Left cardiac atrium (tissue), 4 donors: ENCODE measurements at regions not wholly inside any gene's neighbourhood (a gene's known extent, or its start where the extent isn't known, plus 50 kb on each side); places are given as distances from the start of the nearest gene placed in this dataset.

Experiments used
- ATAC-seq, 2 donors: fragments of 200-7000 bp; cut with Tn5 transposase; one replicate each; pipeline ENCODE4 v1.9.1; 2020; ENCODE audit warnings: mild to moderate bottlenecking in 2 of 2, moderate library complexity in 2 of 2
- DNase-seq: peaks from one replicate; pipeline ENCODE4 v3.0.0-alpha.2; 2020
- intact Hi-C, 2 donors: fragments of 100-400 bp; cut with DNase I; formaldehyde crosslinking; loops; one replicate each; pipeline versions ENCODE4 v1.14.1 to v1.15.1; 2022 to 2023
- donor health status: DM: no; HTN: yes; CAD: no.
- donor health status: DM: no; HTN: yes; CAD: no; lungs with severe emphysema.
- donor health status: DM: yes; HTN: yes; CAD: no.
- donor health status: Dilated cardiomyopathy.

GRCh38 chr2:139383532-139383931 lies 603.3 kb upstream of the NXPH2 start:
- ATAC-seq: no peak
- intact Hi-C loops: no loop called here

GRCh38 chr2:139380051-139380450 lies 599.9 kb upstream of the NXPH2 start:
- no peak for DNase-seq
- intact Hi-C loops: no loop called here
- no peak for ATAC-seq

More at GRCh38 chr2:139383532-139383931, 603.3 kb upstream of the NXPH2 start:
- DNase-seq: no peak

- ATAC-seq (no peak), DNase-seq (no peak)
- intact Hi-C loops: no loop called here
These were observed 598.2 kb upstream of the NXPH2 start for GRCh38 chr2:139378373-139378772.

GRCh38 chr2:139374296-139374850 lies 594.2 kb upstream of the NXPH2 start:
- DNase-seq (no peak), ATAC-seq (no peak)
- intact Hi-C loops: no loop called here

GRCh38 chr2:139369423-139370409 lies 589.5 kb upstream of the NXPH2 start:
- intact Hi-C loops: no loop called here
- ATAC-seq (no peak), DNase-seq (no peak)

DNA sequence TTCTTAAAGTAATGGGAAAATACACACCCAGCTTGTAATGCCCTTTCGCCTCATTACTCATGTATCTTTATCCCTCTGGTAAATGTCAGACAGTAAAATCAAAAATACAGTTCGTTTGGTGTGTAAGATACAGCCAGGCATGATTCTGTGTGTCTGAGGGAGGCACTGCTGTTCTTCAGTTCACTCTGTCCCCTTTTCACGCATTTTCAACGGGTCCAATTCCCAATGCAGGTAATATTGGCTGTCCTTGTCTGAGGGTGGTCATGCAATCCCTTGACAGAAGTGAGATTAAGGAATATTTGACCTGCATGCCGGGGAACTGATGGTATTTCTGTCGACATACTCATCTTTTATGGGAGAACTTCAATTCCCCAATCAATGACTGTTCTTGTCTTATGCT lies 587.2 kb upstream of the NXPH2 start:
- intact Hi-C loops: no loop called here
- ATAC-seq: no peak
- no peak for DNase-seq

- no peak for ATAC-seq
- intact Hi-C loops: no loop called here
- DNase-seq: no peak
These were observed 586.5 kb upstream of the NXPH2 start for GRCh38 chr2:139366681-139367080.

DNA sequence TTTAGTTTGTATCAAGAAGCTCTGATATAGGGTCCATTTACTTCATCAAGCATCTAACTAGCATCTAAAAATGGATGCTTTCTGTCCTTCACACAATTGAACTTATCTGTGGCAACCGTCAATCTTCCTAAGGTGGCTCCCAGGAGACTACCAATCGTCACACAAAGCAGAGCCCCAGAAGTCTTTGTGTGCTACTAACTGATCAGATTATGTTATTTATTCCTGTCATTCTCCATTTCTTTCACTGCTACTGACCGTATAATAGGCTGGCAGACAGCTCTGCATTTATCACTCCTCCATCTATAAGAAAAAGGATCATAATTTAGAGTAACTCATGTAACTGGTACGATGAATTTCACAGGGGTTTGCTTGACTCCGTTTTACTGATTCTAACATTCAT lies 585.0 kb upstream of the NXPH2 start:
- DNase-seq (no peak), ATAC-seq (no peak)
- intact Hi-C loops: no loop called here

GRCh38 chr2:139360654-139361053 lies 580.5 kb upstream of the NXPH2 start:
- intact Hi-C loops: no loop called here
- ATAC-seq (no peak), DNase-seq (no peak)

GRCh38 chr2:139359818-139360217 lies 579.6 kb upstream of the NXPH2 start:
- DNase-seq: no peak
- ATAC-seq: no peak
- intact Hi-C loops: no loop called here

- ATAC-seq (no peak), DNase-seq (no peak)
- intact Hi-C loops: no loop called here
These were observed 577.8 kb upstream of the NXPH2 start for GRCh38 chr2:139357972-139358371.

- intact Hi-C loops: no loop called here
- DNase-seq (no peak), ATAC-seq (no peak)
These were observed 574.3 kb upstream of the NXPH2 start for GRCh38 chr2:139354518-139354917.

DNA sequence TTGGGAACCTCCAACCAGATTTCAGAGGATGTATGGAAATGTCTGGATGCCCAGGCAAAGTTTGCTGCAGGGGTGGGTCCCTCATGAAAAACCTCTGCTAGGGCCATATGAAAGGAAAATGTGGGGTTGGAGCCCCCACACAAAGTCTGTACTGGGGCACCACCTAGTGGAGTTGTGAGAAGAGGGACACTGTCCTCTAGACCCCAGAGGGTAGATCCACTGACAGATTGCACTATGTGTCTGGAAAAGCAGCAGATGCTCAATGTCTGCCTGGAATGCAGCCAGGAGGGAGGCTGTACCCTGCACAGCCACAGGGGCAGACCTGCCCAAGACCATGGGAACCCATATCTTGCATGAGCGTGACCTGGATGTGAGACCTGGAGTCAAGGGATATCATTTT lies 573.7 kb upstream of the NXPH2 start:
- intact Hi-C loops: no loop called here
- no peak for DNase-seq
- ATAC-seq: no peak

DNA sequence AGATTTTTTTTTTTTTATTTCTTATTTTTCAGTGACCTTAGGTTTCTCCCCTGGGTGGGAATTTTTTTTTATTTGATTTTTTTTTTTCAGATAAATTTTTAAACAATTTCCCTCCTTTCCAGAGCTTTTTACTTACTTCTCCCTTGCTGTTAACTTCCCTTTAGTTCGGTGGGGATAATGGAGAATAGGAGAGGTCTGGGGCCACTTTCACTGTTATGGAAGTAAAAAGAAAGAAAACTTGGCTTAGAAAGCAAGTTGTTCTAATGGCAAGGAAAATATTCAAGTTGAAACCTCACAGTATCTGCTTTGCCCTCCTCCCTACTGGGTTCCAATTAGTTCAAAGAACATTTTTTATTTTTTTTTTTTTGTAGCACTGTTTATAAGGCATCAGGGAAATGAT lies 537.1 kb upstream of the NXPH2 start:
- ATAC-seq: no peak
- DNase-seq: no peak
- intact Hi-C loops: no loop called here

DNA sequence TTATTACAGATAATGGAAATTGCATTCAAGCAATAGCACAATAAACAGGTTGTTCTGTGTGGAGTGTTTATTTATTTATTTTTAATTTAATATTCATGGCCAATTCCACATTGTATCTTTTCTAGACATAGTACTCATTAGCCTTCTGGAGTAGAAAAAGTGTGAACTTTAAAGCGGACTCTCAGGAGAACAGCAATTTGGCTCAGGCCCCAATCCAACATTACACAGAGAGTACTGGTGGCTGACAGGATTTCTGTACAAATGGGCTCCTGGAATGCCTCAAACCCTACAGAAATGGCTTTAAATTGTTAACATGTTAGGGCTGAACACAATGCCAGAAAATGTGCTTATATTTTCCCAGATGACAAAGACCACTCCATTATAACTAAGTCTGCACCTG lies 533.9 kb upstream of the NXPH2 start:
- ATAC-seq (no peak), DNase-seq (no peak)
- intact Hi-C loops: no loop called here

DNA sequence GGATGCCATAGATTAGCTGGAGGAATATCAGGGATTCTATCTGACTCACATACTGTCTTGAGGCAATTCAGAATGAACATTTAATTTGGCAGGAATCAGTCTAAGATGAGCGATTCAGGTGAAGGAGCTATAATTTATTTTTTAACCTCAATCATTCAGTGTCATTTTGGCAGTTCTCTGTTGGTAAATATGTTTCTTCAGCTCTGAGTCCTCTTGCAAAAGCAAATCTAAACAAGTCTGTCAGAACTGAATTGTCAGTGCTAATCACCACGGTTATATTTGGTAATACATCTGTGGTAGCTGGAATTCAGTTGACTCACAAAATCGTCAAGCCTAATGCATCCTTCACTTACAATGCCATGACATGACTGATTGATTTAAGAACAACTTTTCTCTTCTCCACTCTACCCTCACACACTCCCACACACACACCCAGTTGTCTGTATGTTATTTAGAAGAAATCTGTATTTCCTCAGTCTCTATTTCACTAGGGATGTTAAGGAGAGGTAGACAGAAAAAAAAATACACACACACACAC lies 516.6 kb upstream of the NXPH2 start:
- intact Hi-C loops: no loop called here
- ATAC-seq: no peak
- DNase-seq: no peak

- ATAC-seq: no peak
- no peak for DNase-seq
- intact Hi-C loops: no loop called here
These were observed 513.9 kb upstream of the NXPH2 start for GRCh38 chr2:139293992-139294548.

- intact Hi-C loops: no loop called here
- DNase-seq (no peak), ATAC-seq (no peak)
These were observed 500.9 kb upstream of the NXPH2 start for GRCh38 chr2:139281124-139281523.

GRCh38 chr2:139271879-139272278 lies 491.7 kb upstream of the NXPH2 start:
- ATAC-seq (no peak), DNase-seq (no peak)
- intact Hi-C loops: no loop called here

DNA sequence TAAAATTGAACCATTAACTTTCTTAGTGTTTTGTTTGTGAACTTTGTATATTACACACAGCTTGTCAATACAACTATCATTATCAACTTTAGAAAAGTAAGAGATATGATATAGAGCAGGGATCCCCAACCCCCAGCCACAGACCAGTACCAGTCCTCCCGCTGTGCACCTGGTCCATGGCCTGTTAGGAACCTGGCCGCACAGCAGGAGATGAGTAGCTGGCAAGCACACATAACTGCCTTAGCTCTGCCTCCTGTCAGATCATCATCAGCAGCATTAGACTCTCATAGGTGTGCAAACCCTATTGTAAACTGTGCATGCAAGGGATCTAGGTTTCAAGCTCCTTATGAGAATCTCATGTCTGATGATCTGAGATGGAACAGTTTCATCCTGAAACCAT lies 491.0 kb upstream of the NXPH2 start:
- ATAC-seq (no peak), DNase-seq (no peak)
- intact Hi-C loops: no loop called here
